CD4-positive, alpha-beta T cell (primary cell): ENCODE measurements at regions not wholly inside any gene's neighbourhood (a gene's known extent, or its start where the extent isn't known, plus 50 kb on each side); places are given as distances from the start of the nearest gene placed in this dataset.

Source experiments
- ATAC-seq: fragments of 200-7000 bp; cut with Tn5 transposase; one replicate; pipeline ENCODE4 v1.10.0; 2022; ENCODE audit warnings: mild to moderate bottlenecking; ENCODE audit not compliant: poor library complexity
- CTCF ChIA-PET: fragments of 350-600 bp; sonication (Branson Sonifier 250); formaldehyde crosslinking; loops from one replicate; lab custom pipeline; 2021; ENCODE audit warnings: antibody characterized with exemption, inconsistent platforms; lab: Charles Lee
- POLR2A ChIA-PET: fragments of 350-600 bp; sonication (Branson Sonifier 250); formaldehyde crosslinking; loops from one replicate; lab custom pipeline; 2021; ENCODE audit warnings: antibody characterized with exemption, inconsistent platforms; lab: Charles Lee
- DNase-seq, 14 experiments: peaks; one replicate each; pipeline ENCODE4 v3.0.0-alpha.2; 2013 to 2020; ENCODE audit warnings: mixed read lengths in 2 of 14
- H3K27ac ChIP-seq, 2 donors: one replicate each; pipeline versions ENCODE4 v1.5.1 to v1.7.0; 2013; ENCODE audit warnings: low read length in 2 of 2, low read depth in 1 of 2, mild to moderate bottlenecking in 1 of 2
- H3K27me3 ChIP-seq, 2 experiments: 1 replicate in 1 of 2; 2 replicates in 1 of 2; pipeline versions ENCODE4 v1.6.1 to v1.7.0; 2013; ENCODE audit warnings: low read length in 2 of 2, control low read depth in 1 of 2, mild to moderate bottlenecking in 1 of 2, moderate library complexity in 1 of 2; ENCODE audit not compliant: insufficient read depth in 2 of 2, control insufficient read depth in 1 of 2
- H3K36me3 ChIP-seq: one replicate; pipeline ENCODE4 v1.6.1; 2013; ENCODE audit warnings: low read length, control low read depth; ENCODE audit not compliant: insufficient read depth
- H3K4me1 ChIP-seq: one replicate; pipeline ENCODE4 v1.6.1; 2013; ENCODE audit warnings: low read length, control low read depth; ENCODE audit not compliant: insufficient read depth
- H3K4me3 ChIP-seq: one replicate; pipeline ENCODE4 v1.5.1; 2013; ENCODE audit warnings: mild to moderate bottlenecking, low read length, moderate library complexity
- H3K9me3 ChIP-seq, 2 experiments: 1 replicate in 1 of 2; 2 replicates in 1 of 2; pipeline versions ENCODE4 v1.6.1 to v1.7.0; 2013; ENCODE audit warnings: low read length in 2 of 2, mild to moderate bottlenecking in 2 of 2, control low read depth in 1 of 2, moderate library complexity in 1 of 2; ENCODE audit not compliant: control insufficient read depth in 1 of 2, insufficient read depth in 1 of 2
- H3K27ac Mint-ChIP-seq: one replicate; pipeline ENCODE4 v1.8.0; 2020; ENCODE audit warnings: mixed read lengths
- H3K27me3 Mint-ChIP-seq: one replicate; pipeline ENCODE4 v1.8.0; 2021; ENCODE audit warnings: mixed read lengths
- H3K36me3 Mint-ChIP-seq: one replicate; pipeline ENCODE4 v1.8.0; 2021; ENCODE audit warnings: low read depth, mixed read lengths
- H3K4me1 Mint-ChIP-seq: one replicate; pipeline ENCODE4 v1.8.0; 2021; ENCODE audit warnings: low read depth, mixed read lengths
- H3K4me3 Mint-ChIP-seq: one replicate; pipeline ENCODE4 v1.8.0; 2020; ENCODE audit warnings: mild to moderate bottlenecking, mixed read lengths
- H3K9me3 Mint-ChIP-seq: one replicate; pipeline ENCODE4 v1.8.0; 2020; ENCODE audit warnings: mixed read lengths
- CTCF ChIP-seq: fragments of 200-600 bp; IDR thresholded peaks from one replicate; pipeline ENCODE4 v1.8.0; 2022; ENCODE audit warnings: antibody characterized with exemption, mild to moderate bottlenecking
- intact Hi-C, 2 experiments: fragments of 100-400 bp; cut with DNase I in 1 of 2; cut with micrococcal nuclease in 1 of 2; formaldehyde crosslinking; loops; one replicate each; pipeline versions ENCODE4 v1.15.1 to v1.9.0; 2023 to 2025; cut with DNase I, micrococcal nuclease

GRCh38 chr5:74162524-74162923, 478.0 kb downstream of the ENC1 start:
- TF ChIP-seq CTCF = no peak
- no peaks in the 10 kb centered on the region for H3K36me3 Mint-ChIP-seq
- DNase-seq (no peak), ATAC-seq (no peak)
- POLR2A ChIA-PET = no interaction called here
- no peaks in the 10 kb centered on the region for H3K27me3 ChIP-seq
- no peaks in the 10 kb centered on the region for H3K9me3 ChIP-seq
- H3K9me3 Mint-ChIP-seq = no peaks in the 10 kb centered on the region
- CTCF ChIA-PET = no interaction called here
- H3K27me3 Mint-ChIP-seq = no peaks in the 10 kb centered on the region
- no peaks in the 10 kb centered on the region for H3K4me1 Mint-ChIP-seq
- no peak overlapping the region for H3K27ac Mint-ChIP-seq
- no peaks in the 10 kb centered on the region for H3K4me1 ChIP-seq
- no peak overlapping the region for H3K4me3 Mint-ChIP-seq
- intact Hi-C loops = no loop called here
- no peak overlapping the region for H3K4me3 ChIP-seq
- H3K36me3 ChIP-seq = no peaks in the 10 kb centered on the region
- no peak overlapping the region for H3K27ac ChIP-seq

- Mint-ChIP-seq H3K9me3 (no peaks in the 10 kb centered on the region), H3K27ac (no peak overlapping the region), H3K4me1 (no peaks in the 10 kb centered on the region), H3K27me3 (no peaks in the 10 kb centered on the region), H3K36me3 (no peaks in the 10 kb centered on the region), H3K4me3 (no peak overlapping the region)
- Histone ChIP-seq H3K4me1 (no peaks in the 10 kb centered on the region), H3K27ac (no peak overlapping the region), H3K9me3 (no peaks in the 10 kb centered on the region), H3K27me3 (no peaks in the 10 kb centered on the region), H3K36me3 (no peaks in the 10 kb centered on the region), H3K4me3 (no peak overlapping the region)
- CTCF ChIA-PET = no interaction called here
- no peak for DNase-seq
- ATAC-seq = no peak
- POLR2A ChIA-PET = no interaction called here
- TF ChIP-seq CTCF = no peak
- intact Hi-C loops = no loop called here
Measured at GRCh38 chr5:74161170-74161569, 479.4 kb downstream of the ENC1 start.

- ChIA-PET POLR2A (no interaction called here), CTCF (no interaction called here)
- no peaks in the 10 kb centered on the region for H3K27me3 ChIP-seq
- H3K4me1 Mint-ChIP-seq = no peaks in the 10 kb centered on the region
- no peaks in the 10 kb centered on the region for H3K9me3 Mint-ChIP-seq
- H3K27ac Mint-ChIP-seq = no peak overlapping the region
- no peak for TF ChIP-seq CTCF
- DNase-seq (no peak), ATAC-seq (no peak)
- no peaks in the 10 kb centered on the region for H3K36me3 ChIP-seq
- intact Hi-C loops = no loop called here
- no peaks in the 10 kb centered on the region for H3K9me3 ChIP-seq
- no peak overlapping the region for H3K27ac ChIP-seq
- H3K4me1 ChIP-seq = no peaks in the 10 kb centered on the region
- H3K36me3 Mint-ChIP-seq = no peaks in the 10 kb centered on the region
- no peak overlapping the region for H3K4me3 ChIP-seq
- H3K4me3 Mint-ChIP-seq = no peak overlapping the region
- H3K27me3 Mint-ChIP-seq = no peaks in the 10 kb centered on the region
Measured at GRCh38 chr5:74156728-74157383, 483.7 kb downstream of the ENC1 start.
